ENCODE measurements at regions not wholly inside any gene's neighbourhood (a gene's known extent, or its start where the extent isn't known, plus 50 kb on each side); places are given as distances from the start of the nearest gene placed in this dataset.
"Not testable (repeated sequence)": the region's sequence is repeated elsewhere in the genome, so short reads cannot be mapped to it uniquely, and the experiment has no call there.

DNA sequence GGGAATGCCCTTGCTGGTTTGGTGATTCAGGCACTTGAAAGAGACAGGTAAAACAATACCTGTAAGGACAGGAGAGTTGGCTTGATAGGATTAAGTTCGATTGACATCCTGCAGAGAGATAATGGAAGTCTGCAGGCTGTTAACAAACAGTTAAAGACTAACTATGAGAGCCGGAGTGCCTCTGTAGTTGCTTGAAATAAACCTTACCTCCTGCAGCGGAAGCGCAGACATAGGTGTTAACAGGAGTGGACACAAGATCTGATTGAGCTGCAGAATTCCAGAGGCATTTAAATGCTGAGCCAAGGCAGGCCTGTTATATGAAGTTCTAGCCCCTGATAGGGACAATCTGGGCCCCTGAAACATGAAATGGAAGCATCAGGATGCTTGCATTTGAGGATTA lies 416.7 kb upstream of the MAOA start:
- no peak for DNase-seq

DNA sequence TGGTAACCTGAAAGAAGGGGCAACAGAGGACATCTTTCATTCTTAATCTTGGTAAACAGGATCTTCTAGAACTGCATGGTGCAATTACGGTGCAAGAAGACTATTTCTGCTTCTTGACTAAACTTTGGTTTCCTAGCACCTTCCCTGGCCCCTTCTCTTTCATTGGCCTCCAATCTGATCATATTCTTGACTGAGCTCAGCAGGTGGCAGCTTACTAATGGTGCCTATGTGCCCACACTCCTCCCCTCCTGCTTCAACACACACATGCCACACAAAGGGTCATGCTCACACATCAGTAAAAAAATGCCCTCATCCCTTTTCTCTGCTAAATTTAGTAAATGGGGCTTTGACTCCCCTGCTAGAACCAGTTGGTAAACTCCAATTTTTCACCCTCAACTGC lies 400.5 kb upstream of the MAOA start:
- no peak for DNase-seq

DNA sequence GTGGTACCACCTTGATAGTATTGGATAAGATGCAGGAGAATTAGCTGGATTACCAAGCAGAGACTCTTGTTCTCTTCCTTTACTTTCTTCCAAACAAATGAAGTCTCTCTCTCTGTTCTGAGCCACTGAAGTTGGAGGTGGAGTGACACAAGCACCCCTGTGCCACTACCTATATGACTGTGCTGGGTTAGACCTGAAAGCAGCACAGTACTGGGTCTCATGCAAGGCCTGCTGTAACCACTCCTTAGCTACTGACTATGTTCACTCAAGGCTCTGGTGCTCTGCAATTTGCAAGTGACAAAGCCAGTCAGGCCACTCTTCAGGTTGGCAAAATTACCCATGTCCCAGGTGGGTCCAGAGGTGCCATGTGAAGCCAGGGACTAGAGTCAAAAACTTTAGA lies 389.6 kb upstream of the MAOA start:
- no peak for DNase-seq

DNA sequence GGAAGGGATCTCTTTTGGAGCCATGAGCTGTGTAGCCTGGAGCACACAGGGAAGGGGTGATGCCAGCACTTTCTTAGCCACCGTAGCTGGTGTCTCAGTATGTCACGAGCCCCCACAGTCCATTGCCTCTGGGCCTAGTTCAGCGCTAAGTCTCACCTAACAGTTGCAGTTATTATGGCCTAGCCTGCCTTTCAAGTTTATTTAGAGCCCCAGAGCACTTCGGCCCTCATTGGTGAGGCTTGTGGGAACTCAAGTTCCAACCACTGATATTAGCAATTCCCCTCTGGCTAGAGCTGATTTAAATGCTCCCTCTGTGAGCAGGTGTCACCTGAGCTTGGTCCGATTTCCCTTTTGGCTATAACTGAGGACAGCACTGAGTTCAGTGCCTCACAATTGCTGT lies 388.4 kb upstream of the MAOA start:
- DNase-seq, result no peak

DNA sequence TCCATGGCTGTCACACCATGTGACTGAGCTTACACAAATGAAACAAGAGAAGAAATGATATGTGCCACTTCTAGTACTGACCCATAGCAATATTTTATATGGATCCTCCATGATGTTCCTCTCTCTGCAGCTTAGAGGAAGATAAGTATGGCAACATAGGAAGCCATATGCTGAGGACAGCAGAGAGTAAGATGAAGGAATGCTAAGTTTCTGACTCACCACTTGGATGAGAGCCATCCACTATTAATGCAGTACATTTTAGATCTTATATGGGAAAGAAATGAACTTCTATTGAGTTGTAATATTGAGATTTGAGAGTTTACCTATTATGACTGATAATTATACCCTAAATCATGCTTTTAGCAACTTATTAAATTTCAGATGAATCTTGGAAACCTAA lies 386.9 kb upstream of the MAOA start:
- DNase-seq, result no peak

DNA sequence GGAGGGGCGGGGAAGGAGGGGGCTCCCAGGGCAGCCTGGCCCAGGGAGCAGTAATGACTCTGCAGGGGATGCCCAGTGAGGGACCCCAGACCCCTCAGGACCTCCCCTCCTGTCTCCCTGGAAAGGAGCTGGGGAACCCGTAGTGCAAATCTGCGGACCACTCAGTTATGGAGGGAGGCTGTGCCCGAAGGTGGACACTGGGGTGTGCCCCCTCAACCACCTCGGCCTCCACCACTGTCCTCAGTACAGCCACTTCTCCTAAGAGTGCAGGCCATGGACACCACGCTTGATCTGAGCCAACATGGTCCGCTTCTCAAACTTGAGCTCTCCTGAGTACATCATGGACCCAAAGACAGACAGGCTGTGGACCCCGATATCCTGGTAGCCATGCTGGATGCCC lies 378.2 kb upstream of the MAOA start:
- no peak for DNase-seq

DNA sequence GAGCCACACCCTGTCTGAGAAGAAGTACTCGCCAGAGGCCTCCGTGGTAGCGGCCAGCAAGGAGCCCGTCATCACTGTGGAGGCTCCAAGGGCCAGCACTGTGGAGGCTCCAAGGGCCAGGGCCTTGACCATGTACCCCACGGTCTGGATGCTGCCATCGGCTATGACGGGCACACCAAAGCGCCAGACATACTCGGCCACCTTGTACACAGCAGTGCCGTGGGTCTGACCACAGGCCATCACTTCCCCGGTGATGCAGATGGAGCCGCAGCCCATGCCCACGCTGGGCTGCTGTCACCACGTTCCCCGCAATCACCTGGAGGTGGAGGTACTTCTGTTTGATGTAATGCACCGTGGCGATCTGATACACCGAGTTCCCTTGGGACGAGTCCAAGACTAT lies 377.7 kb upstream of the MAOA start:
- DNase-seq, result no peak

DNA sequence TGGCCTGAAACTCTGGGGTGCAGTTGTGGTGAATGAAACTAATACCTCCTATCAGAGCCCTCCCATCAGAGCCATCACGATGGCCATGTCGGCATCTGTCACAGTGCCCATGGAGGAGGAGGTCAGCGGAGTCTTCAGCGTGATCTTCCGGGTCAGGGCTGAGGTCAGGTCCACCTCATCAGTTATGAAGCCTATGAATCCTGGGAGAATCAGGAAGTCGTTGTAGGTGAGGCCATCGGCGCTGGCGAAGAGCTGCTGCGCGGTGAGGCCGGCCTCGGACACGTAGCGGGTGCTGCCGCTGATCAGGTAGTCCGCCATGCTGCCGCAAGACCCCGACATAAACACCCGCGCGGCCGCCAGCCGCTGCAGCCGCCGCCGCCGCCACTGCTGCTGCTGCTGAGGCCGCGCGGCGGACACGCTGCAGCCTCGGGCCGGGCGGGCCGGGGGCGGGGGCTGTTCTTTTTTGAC lies 376.7 kb upstream of the MAOA start:
- no peak for DNase-seq

DNA sequence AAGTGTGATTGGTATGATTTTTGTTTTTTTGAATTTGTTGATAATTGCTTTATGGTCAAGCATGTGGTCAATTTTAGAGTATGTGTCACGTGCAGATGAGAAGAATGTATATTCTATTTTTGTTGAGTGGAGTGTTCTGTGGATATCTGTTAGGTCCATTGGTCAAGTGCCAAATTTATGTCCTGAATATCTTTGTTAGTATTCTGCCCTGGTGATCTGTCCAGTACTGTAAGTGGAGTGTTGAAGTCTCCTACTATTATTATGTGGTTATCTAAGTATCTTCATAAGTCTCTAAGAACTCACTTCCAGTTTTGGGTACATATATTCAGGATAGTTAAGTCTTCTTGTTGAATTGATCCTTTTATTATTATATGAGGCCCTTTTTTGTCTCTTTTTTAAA lies 372.9 kb upstream of the MAOA start:
- DNase-seq, result no peak

DNA sequence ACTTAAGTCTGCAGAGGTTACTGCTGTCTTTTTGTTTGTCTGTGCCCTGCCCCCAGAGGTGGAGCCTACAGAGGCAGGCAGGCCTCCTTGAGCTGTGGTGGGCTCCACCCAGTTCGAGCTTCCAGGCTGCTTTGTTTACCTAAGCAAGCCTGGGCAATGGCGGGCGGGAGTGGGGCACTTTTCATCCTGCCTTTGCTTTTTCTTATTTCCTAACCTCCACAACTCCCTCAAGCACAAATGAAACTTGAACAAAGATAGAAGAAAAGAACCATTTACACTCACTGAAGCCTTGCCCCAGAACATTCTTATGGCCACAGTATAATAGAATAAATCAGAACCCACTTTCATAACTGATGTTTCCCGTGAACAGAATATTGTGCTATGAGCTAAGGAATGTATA lies 344.5 kb upstream of the MAOA start:
- DNase-seq, result not testable (repeated sequence)

DNA sequence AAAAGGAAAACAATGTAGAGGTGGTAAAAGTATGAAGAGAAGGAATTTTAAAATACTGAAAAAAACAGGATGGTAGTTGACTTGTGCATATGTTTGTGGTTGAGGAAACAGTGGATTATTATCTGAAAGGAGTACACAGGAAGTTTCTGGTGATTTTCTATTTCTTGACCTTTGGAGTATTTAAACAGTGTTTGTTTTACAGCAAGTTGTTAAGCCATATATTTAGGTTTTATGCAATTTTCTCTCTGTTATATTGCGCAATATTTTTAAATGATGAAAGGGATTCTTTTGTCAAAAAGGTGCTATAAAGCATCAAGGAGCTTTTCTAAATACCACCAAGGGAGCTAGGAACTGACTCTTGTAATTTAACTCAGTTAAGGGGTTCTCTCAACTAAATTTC lies 343.1 kb upstream of the MAOA start:
- DNase-seq, result no peak

DNA sequence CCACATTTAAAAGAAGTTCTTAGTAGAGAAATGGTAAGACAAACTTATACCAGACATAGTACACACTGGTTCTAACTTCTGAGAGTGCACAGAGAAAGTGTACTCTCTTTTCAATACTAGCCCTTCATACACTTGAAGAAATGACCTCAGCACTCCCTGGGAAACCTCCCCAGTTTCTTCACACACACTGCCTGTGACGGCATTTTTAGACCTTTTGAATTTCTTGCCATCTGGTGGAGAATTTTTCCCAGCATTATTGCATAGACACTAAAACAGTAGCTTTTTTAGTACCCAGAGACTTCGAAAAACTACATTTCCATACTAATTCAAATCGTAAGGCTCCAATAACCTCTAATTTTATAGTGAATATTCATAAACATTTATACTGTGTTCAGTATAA lies 341.6 kb upstream of the MAOA start:
- no peak for DNase-seq

DNA sequence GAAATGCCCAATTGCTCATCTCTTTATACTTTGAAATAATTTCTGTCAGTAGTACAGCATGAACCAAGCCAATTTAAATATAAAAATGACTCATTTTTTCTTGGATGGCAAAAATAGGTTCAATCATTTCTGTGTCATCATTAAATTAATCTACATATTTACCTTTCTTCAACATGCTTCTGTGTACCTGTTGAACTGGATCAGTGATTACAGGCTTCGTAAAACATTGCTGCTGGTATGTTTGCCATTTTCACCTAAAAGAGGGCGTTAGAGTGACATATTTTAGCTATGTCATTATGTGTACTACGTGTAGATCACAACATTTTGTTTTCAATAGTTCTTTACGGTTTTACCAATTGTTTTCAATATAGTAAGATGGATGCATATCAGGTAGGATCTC lies 340.5 kb upstream of the MAOA start:
- DNase-seq, result no peak

DNA sequence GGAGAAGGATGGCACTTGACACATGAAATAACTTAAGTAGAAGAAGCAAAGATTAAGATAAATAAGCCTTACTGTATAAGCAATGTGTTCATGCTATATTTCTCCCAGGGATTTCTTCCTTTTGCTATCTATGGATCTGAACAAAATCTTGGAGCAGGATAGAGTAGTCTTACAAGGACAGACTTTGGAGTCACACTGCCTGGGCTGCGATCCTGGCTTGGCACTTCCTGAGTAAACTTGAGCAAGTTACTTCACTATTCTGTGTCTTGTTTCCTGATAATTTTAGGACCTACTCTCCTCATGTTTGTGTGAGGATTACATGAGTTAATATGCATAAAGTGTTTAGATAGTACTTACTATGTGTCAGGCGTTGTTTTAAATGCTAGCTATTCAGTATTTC lies 340.0 kb upstream of the MAOA start:
- no peak for DNase-seq

DNA sequence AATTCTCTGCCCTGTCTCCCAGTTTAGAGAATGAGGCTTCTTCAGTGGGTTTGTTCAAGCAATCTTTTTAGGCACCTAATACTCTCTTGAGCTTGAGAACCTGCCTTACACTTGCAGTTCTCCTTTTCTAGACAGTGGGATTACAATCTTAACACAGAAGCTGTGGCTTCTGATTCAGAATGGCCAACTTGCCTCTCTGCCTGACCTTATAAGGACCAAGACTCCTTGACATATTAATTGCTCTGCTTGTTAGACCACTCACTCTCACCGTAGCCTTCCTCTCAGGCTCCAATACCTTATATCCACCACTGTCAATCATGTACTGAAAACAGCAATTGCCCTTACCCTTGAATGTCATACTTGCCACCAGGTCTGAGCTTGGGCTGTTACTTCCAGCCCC lies 338.7 kb upstream of the MAOA start:
- DNase-seq, result no peak

DNA sequence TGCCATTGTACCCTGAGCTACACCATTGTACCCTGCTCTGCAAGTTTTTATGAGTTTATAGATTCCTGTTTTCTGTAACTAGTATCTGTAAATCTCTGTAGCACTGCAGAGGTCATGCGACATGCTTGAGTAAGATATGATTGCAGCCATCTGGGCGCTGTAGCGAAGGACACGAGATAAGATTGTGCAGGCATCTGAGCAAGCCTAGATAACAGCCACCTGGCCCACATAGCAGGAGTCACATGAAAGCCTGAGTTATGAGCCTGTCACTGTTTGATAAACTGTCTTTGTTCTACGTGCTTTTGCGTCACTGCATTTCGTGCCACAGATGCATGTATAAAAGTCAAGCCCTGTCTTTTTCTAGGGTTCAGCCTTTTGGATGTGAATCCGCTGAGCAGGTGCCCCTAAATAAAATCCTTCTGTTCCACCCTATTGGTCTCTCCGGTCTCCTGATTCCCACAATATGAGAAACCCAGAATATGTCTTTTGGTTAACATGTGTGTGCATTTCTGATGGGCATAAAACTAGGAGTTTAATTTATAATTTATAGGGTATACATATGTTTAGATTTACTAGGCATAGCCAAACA lies 327.6 kb upstream of the MAOA start:
- no peak for DNase-seq

DNA sequence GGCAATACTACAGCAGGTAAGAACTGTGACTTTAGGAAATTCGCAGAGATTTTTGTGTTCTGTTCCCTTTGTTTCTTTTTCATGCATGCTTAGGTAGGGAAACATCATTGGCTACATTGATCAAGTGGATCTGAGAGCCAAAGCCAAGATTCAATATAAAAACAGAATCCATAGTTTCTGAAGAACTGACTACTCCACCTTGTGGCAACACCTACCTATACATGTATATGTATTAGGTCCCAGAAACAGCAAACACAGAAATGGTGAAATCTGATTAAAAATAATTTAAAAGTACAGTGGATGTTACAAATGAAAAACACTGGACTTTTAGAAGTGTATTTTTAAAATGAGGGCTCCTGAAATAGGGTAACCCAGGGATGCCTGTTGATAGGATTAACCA lies 322.6 kb upstream of the MAOA start:
- no peak for DNase-seq

DNA sequence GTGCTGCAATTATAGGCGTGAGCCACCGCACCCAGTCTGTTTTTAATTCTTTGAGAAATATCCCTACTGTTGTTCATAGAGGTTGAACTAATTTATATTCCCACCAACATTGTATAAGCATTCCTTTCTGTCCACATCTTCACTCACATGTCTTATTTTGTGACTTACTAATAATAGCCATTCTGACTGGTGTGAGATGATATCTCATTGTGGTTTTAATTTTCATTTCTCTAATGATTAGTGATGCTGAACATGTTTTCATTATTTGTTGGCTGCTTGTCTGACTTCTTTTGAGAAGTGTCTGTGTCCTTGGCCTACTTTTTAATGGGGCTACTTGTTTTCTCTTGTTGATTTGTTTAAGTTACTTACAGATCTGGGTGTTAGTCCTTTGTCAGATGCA lies 310.9 kb upstream of the MAOA start:
- DNase-seq, result no peak

DNA sequence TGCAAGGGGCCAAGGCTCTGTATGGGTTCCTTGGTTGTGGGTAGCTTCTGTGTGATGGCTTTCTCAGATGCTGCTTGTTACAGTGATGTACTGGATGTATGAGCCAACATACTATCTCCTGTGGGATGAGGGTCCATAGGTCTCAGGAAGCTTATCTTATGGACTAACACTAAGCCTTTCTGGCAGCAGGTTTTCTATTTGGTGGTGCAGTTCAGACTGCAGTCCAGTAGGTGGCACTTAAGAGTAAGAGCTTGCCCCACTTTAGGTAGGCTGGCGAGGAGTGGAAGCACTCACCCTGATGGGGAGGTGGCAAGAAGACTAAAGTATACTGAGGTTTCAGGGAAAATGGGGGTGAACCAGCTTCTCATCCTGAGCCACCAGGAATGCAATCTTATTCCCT lies 306.7 kb upstream of the MAOA start:
- peak; percentile 29 for DNase-seq

DNA sequence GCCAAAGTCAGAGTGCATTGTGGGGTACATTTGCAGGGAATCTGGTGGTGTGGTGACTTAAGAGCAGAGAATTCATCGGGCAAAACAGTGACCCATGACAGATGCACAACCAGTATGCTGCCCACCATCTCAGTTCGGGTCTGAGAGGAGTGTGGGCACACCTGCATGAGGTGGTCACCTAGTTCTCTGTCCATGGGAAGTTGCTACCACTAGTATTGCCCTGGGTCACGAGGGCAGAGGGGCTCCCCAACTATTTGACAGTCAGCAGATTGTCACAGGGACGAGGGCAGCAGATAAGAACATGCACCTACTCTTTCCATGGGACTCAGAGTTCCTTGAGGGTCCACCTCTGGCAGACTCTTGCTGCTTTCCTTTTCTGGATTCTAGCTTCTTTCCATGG lies 305.2 kb upstream of the MAOA start:
- no peak for DNase-seq

DNA sequence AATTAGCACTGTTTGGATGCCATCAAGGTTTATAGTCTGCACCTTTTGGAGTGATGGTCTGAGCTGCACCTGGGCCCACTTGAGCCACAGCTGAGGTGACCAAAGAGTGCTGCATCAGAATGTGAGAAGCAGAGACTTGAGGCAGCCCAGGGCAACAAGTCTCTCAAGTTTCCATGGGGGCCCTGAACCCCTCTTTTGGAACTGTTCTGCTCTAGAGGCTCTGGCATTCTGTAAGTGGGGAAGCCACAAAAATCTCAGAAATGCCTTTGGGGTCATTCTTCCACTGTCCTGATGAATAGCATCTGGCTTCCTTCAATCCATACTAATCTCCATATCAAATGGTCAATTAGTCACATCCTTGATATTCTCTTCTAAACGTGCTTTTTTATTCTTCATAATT lies 298.4 kb upstream of the MAOA start:
- no peak for DNase-seq

DNA sequence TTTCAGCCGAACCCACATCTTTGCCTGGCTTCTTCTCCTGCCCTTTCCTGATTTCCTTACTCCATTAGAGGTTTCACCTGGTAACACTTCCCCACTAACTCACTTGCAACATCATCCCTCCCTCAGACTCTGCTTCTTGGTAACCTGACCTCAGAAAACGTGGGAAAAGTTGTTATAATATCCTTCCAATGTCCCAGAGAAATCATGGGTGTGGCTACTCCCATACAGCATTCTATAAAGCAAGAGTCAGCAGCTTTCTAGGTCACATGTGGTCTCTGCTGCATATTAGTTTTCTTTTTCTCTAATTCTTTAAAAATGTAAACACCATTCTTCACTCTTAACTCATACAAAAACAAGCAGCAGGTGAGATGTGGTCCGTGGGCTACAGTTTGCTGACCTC lies 283.1 kb upstream of the MAOA start:
- no peak for DNase-seq

DNA sequence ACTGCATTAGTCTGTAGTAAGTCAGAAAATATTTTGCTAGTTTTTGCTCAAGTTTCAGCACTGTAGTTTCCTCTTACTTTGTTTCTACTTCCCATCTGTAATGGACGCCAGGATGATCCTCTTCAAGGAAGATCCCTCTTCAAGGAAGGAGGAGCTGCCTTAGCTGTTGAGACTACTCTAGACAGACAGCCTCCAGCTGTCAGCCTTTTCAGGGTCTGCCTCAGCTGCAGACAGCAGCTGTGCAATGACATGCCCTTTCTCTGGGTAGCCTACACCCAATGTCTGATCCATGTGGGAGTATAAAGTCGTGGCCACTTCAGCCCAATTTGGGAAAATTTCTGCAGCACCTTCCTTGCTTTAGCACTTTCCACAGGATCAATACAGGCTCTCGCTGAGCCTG lies 281.0 kb upstream of the MAOA start:
- no peak for DNase-seq

DNA sequence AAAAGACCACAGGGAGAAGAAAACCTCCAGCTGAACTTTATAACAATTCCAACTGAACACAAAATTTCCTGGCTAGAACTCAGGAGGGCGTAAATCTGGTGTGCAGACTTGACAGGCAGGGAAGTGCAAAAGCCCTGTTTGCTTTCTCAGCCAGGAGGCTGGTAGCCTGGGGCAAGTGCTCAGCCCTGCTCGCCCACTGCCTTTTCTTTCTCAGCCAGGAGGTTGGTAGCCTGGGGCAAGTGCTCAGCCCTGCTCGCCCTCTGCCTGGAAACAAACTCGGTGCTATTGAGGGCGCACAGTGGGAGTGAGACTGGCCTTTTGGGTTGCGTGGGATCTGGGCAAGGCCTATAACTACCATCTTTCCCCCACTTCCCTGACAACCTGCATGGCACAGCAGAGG lies 275.4 kb upstream of the MAOA start:
- DNase-seq, result no peak

DNA sequence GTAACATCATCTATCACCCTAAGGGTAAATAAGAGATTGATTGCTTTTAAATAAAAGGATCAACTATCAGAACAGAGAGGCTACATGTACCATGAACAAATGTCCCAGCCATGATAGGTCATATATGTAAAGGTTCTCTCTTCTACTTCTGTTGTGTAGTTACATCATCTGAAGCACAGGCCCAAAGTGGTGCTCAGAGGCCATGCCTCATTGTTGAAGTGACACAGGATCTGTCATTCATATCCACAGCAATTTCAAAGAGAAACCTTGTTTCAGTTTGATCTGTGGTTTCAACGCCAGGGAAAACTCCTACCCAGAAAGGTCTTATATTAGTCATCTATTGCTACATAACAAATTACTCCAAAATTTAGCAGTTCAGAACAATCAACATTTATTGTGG lies 269.2 kb upstream of the MAOA start:
- DNase-seq, result no peak

DNA sequence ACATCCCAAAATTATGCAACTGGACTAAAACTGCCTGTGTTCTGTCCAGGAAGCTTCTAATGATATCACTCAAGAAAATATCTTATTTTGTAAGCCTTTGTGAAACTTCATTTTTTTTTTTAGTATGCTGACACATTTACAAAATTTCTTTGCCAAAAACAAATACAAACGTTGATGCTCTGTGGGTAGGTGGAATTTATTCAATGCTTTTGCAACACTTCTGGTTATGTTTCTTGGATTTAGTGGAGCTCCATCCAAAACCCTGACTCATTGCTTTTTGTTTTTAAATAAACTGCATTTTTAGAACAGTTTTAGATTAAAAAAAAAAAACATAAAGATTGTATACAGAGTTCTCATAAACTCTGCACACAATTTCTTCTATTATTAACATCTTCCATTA lies 250.9 kb upstream of the MAOA start:
- DNase-seq, result no peak

Data from CD4-positive, alpha-beta T cell treated with Interleukin-15 for 1 hour (primary cell).